ENCODE measurements at regions not wholly inside any gene's neighbourhood (a gene's known extent, or its start where the extent isn't known, plus 50 kb on each side); places are given as distances from the start of the nearest gene placed in this dataset.

- TF ChIP-seq CTCF (IDR thresholded peaks at IDR 0.05): no peak
- no peak for TF ChIP-seq POLR2AphosphoS5 (IDR thresholded peaks at IDR 0.05)
- no peak for TF ChIP-seq POLR2A (IDR thresholded peaks at IDR 0.05)
- no peak for TF ChIP-seq EP300 (IDR thresholded peaks at IDR 0.05)
Measured at GRCh38 chr14:38047195-38047902, 160.4 kb upstream of the SSTR1 start.
